ENCODE measurements at regions not wholly inside any gene's neighbourhood (a gene's known extent, or its start where the extent isn't known, plus 50 kb on each side); places are given as distances from the start of the nearest gene placed in this dataset.

DNA sequence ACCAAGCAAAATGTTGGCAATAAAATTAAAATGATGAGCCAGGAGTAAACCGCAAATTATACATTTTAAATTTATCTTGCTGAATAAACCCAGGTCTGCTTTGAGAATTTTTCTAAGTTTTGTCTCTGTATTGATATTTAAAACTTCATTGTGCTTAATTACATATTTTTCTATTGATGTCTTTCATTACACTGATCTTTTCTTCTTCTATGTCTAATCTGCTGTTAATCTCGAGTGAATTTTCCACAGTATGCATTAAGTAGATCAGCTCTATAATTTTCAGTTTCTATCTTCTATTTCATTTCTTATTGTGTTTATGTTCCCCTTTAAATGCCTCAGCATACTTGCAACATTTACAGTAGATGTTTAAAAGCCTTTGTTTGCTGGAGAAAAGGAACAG is 918.7 kb downstream of the FAT4 start:
- no peak overlapping the region for H3K9ac ChIP-seq (ENCODE audit: low read length)
- H3K27me3 ChIP-seq (ENCODE audit: low read length) = no peaks in the 10 kb centered on the region
- H3K4me1 ChIP-seq (ENCODE audit: low read length) = no peaks in the 10 kb centered on the region
- no peak overlapping the region for H3K4me2 ChIP-seq (ENCODE audit: low read depth, low read length, poor library complexity, severe bottlenecking)
- no peak overlapping the region for H3K4me3 ChIP-seq (ENCODE audit: low read length)
- no peaks in the 10 kb centered on the region for H4K20me1 ChIP-seq (ENCODE audit: insufficient read depth, low read depth, low read length)
- no peak for DNase-seq
- H2AFZ ChIP-seq (ENCODE audit: low read length) = no peak overlapping the region
- no peaks in the 10 kb centered on the region for H3K79me2 ChIP-seq (ENCODE audit: low read length)
- H3K9me3 ChIP-seq (ENCODE audit: low read length) = peaks cover 21% of the 10 kb centered on the region
- H3K36me3 ChIP-seq (ENCODE audit: insufficient read depth, low read length) = no peaks in the 10 kb centered on the region
- H3K9me2 ChIP-seq (replicated peaks; ENCODE audit: insufficient read depth, low read length) = no peaks in the 10 kb centered on the region
- no peak overlapping the region for H3K27ac ChIP-seq (ENCODE audit: low read length)

GRCh38 chr4:126238013-126238412 is 923.3 kb downstream of the FAT4 start:
- H3K4me1 ChIP-seq (ENCODE audit: low read length) = no peaks in the 10 kb centered on the region
- H3K79me2 ChIP-seq (ENCODE audit: low read length) = no peaks in the 10 kb centered on the region
- H3K4me2 ChIP-seq (ENCODE audit: low read depth, low read length, poor library complexity, severe bottlenecking) = no peak overlapping the region
- H4K20me1 ChIP-seq (ENCODE audit: insufficient read depth, low read depth, low read length) = no peaks in the 10 kb centered on the region
- no peaks in the 10 kb centered on the region for H3K27me3 ChIP-seq (ENCODE audit: low read length)
- H3K27ac ChIP-seq (ENCODE audit: low read length) = no peak overlapping the region
- no peaks in the 10 kb centered on the region for H3K9me2 ChIP-seq (replicated peaks; ENCODE audit: insufficient read depth, low read length)
- no peaks in the 10 kb centered on the region for H3K36me3 ChIP-seq (ENCODE audit: insufficient read depth, low read length)
- no peak overlapping the region for H3K4me3 ChIP-seq (ENCODE audit: low read length)
- no peak overlapping the region for H3K9ac ChIP-seq (ENCODE audit: low read length)
- no peak overlapping the region for H2AFZ ChIP-seq (ENCODE audit: low read length)
- no peak for DNase-seq
- peaks cover 22% of the 10 kb centered on the region for H3K9me3 ChIP-seq (ENCODE audit: low read length)

GRCh38 chr4:126241634-126242033 is 926.9 kb downstream of the FAT4 start:
- Histone ChIP-seq H3K9me3 (ENCODE audit: low read length) (peaks cover 15% of the 10 kb centered on the region), H3K79me2 (ENCODE audit: low read length) (no peaks in the 10 kb centered on the region), H3K9me2 (replicated peaks; ENCODE audit: insufficient read depth, low read length) (no peaks in the 10 kb centered on the region), H3K27ac (ENCODE audit: low read length) (no peak overlapping the region), H3K9ac (ENCODE audit: low read length) (no peak overlapping the region), H3K36me3 (ENCODE audit: insufficient read depth, low read length) (no peaks in the 10 kb centered on the region), H4K20me1 (ENCODE audit: insufficient read depth, low read depth, low read length) (no peaks in the 10 kb centered on the region), H2AFZ (ENCODE audit: low read length) (no peak overlapping the region), H3K4me2 (ENCODE audit: low read depth, low read length, poor library complexity, severe bottlenecking) (no peak overlapping the region), H3K27me3 (ENCODE audit: low read length) (no peaks in the 10 kb centered on the region), H3K4me3 (ENCODE audit: low read length) (no peak overlapping the region), H3K4me1 (ENCODE audit: low read length) (no peaks in the 10 kb centered on the region)
- no peak for DNase-seq

- Histone ChIP-seq H4K20me1 (ENCODE audit: insufficient read depth, low read depth, low read length) (no peaks in the 10 kb centered on the region), H2AFZ (ENCODE audit: low read length) (no peak overlapping the region), H3K4me1 (ENCODE audit: low read length) (no peaks in the 10 kb centered on the region), H3K79me2 (ENCODE audit: low read length) (no peaks in the 10 kb centered on the region), H3K36me3 (ENCODE audit: insufficient read depth, low read length) (no peaks in the 10 kb centered on the region), H3K9me3 (ENCODE audit: low read length) (peaks cover 11% of the 10 kb centered on the region), H3K9ac (ENCODE audit: low read length) (no peak overlapping the region), H3K4me2 (ENCODE audit: low read depth, low read length, poor library complexity, severe bottlenecking) (no peak overlapping the region), H3K27ac (ENCODE audit: low read length) (no peak overlapping the region), H3K4me3 (ENCODE audit: low read length) (no peak overlapping the region), H3K27me3 (ENCODE audit: low read length) (no peaks in the 10 kb centered on the region), H3K9me2 (replicated peaks; ENCODE audit: insufficient read depth, low read length) (no peaks in the 10 kb centered on the region)
- no peak for DNase-seq
These were observed 928.1 kb downstream of the FAT4 start for GRCh38 chr4:126242679-126243390.

- Histone ChIP-seq H3K36me3 (ENCODE audit: insufficient read depth, low read length) (no peaks in the 10 kb centered on the region), H4K20me1 (ENCODE audit: insufficient read depth, low read depth, low read length) (no peaks in the 10 kb centered on the region), H3K4me1 (ENCODE audit: low read length) (no peaks in the 10 kb centered on the region), H3K9me3 (ENCODE audit: low read length) (peaks cover 17% of the 10 kb centered on the region; the same call in 1 of the 2 replicates), H3K27ac (ENCODE audit: low read length) (no peak overlapping the region), H3K9ac (ENCODE audit: low read length) (no peak overlapping the region), H2AFZ (ENCODE audit: low read length) (no peak overlapping the region), H3K27me3 (ENCODE audit: low read length) (no peaks in the 10 kb centered on the region), H3K4me3 (ENCODE audit: low read length) (no peak overlapping the region), H3K79me2 (ENCODE audit: low read length) (no peaks in the 10 kb centered on the region), H3K9me2 (replicated peaks; ENCODE audit: insufficient read depth, low read length) (no peaks in the 10 kb centered on the region), H3K4me2 (ENCODE audit: low read depth, low read length, poor library complexity, severe bottlenecking) (no peak overlapping the region)
- no peak for DNase-seq
These were observed 932.7 kb downstream of the FAT4 start for GRCh38 chr4:126247409-126247808.

GRCh38 chr4:126250006-126250405 is 935.3 kb downstream of the FAT4 start:
- H3K4me1 ChIP-seq (ENCODE audit: low read length) = no peaks in the 10 kb centered on the region
- H2AFZ ChIP-seq (ENCODE audit: low read length) = no peak overlapping the region
- no peak overlapping the region for H3K27ac ChIP-seq (ENCODE audit: low read length)
- H3K27me3 ChIP-seq (ENCODE audit: low read length) = no peaks in the 10 kb centered on the region
- H3K9me2 ChIP-seq (replicated peaks; ENCODE audit: insufficient read depth, low read length) = no peaks in the 10 kb centered on the region
- peaks cover 19% of the 10 kb centered on the region; the same call in 1 of the 2 replicates for H3K9me3 ChIP-seq (ENCODE audit: low read length)
- H3K36me3 ChIP-seq (ENCODE audit: insufficient read depth, low read length) = no peaks in the 10 kb centered on the region
- no peak overlapping the region for H3K9ac ChIP-seq (ENCODE audit: low read length)
- no peak overlapping the region for H3K4me3 ChIP-seq (ENCODE audit: low read length)
- no peak for DNase-seq
- no peaks in the 10 kb centered on the region for H3K79me2 ChIP-seq (ENCODE audit: low read length)
- no peaks in the 10 kb centered on the region for H4K20me1 ChIP-seq (ENCODE audit: insufficient read depth, low read depth, low read length)
- no peak overlapping the region for H3K4me2 ChIP-seq (ENCODE audit: low read depth, low read length, poor library complexity, severe bottlenecking)

- Histone ChIP-seq H4K20me1 (ENCODE audit: insufficient read depth, low read depth, low read length) (no peaks in the 10 kb centered on the region), H2AFZ (ENCODE audit: low read length) (no peak overlapping the region), H3K79me2 (ENCODE audit: low read length) (no peaks in the 10 kb centered on the region), H3K27me3 (ENCODE audit: low read length) (no peaks in the 10 kb centered on the region), H3K36me3 (ENCODE audit: insufficient read depth, low read length) (no peaks in the 10 kb centered on the region), H3K4me3 (ENCODE audit: low read length) (no peak overlapping the region), H3K27ac (ENCODE audit: low read length) (no peak overlapping the region), H3K4me2 (ENCODE audit: low read depth, low read length, poor library complexity, severe bottlenecking) (no peak overlapping the region), H3K4me1 (ENCODE audit: low read length) (no peaks in the 10 kb centered on the region), H3K9ac (ENCODE audit: low read length) (no peak overlapping the region), H3K9me3 (ENCODE audit: low read length) (peaks cover 19% of the 10 kb centered on the region; the same call in 1 of the 2 replicates), H3K9me2 (replicated peaks; ENCODE audit: insufficient read depth, low read length) (no peaks in the 10 kb centered on the region)
- DNase-seq = no peak
These were observed 936.4 kb downstream of the FAT4 start for GRCh38 chr4:126251169-126251568.

GRCh38 chr4:126262665-126263064 is 947.9 kb downstream of the FAT4 start:
- H3K9ac ChIP-seq (ENCODE audit: low read length) = no peak overlapping the region

More at GRCh38 chr4:126262665-126263064, 947.9 kb downstream of the FAT4 start:
- no peak overlapping the region for H2AFZ ChIP-seq (ENCODE audit: low read length)
- DNase-seq = no peak
- H3K9me2 ChIP-seq (replicated peaks; ENCODE audit: insufficient read depth, low read length) = no peaks in the 10 kb centered on the region
- H4K20me1 ChIP-seq (ENCODE audit: insufficient read depth, low read depth, low read length) = no peaks in the 10 kb centered on the region
- H3K4me1 ChIP-seq (ENCODE audit: low read length) = no peaks in the 10 kb centered on the region
- H3K4me2 ChIP-seq (ENCODE audit: low read depth, low read length, poor library complexity, severe bottlenecking) = no peak overlapping the region
- H3K9me3 ChIP-seq (ENCODE audit: low read length) = peaks cover 31% of the 10 kb centered on the region
- no peaks in the 10 kb centered on the region for H3K27me3 ChIP-seq (ENCODE audit: low read length)
- no peaks in the 10 kb centered on the region for H3K79me2 ChIP-seq (ENCODE audit: low read length)
- no peak overlapping the region for H3K27ac ChIP-seq (ENCODE audit: low read length)
- no peaks in the 10 kb centered on the region for H3K36me3 ChIP-seq (ENCODE audit: insufficient read depth, low read length)
- no peak overlapping the region for H3K4me3 ChIP-seq (ENCODE audit: low read length)

Data from Karpas-422 (cell line).